DMS53 treated with DMSO at 0.1 percent for 48 hours (cell line): ENCODE measurements at regions not wholly inside any gene's neighbourhood (a gene's known extent, or its start where the extent isn't known, plus 50 kb on each side); places are given as distances from the start of the nearest gene placed in this dataset.

ENCODE experiments used
- DNase-seq: peaks from one replicate; lab custom pipeline; 2025; ENCODE audit not compliant: unreplicated experiment; lab: John Stamatoyannopoulos, UW

- DNase-seq: no peak
Observed at GRCh38 chr15:99921101-99921500, 187.9 kb upstream of the LYSMD4 start.

GRCh38 chr15:99918072-99918471 is 184.8 kb upstream of the LYSMD4 start:
- DNase-seq: no peak

DNA sequence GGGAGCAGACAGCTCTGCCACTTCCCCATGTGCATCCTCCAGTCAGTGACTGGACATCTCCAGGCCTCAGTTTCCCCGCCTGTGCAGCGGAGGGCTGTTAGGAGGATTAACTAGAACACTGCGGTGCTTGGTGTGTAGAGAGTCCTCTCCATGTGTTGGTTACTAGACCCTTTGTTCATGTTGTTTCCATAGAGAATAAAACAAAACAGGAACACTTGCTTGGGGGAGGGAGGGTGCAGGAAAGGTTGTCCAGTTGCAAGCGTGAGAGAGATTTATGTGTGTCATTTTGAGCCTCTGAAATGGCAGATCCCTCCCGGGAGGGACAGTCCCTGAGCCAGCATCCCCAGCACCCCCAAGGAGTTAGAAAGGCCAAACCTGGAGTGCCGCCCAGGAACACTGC is 184.0 kb upstream of the LYSMD4 start:
- no peak for DNase-seq

DNA sequence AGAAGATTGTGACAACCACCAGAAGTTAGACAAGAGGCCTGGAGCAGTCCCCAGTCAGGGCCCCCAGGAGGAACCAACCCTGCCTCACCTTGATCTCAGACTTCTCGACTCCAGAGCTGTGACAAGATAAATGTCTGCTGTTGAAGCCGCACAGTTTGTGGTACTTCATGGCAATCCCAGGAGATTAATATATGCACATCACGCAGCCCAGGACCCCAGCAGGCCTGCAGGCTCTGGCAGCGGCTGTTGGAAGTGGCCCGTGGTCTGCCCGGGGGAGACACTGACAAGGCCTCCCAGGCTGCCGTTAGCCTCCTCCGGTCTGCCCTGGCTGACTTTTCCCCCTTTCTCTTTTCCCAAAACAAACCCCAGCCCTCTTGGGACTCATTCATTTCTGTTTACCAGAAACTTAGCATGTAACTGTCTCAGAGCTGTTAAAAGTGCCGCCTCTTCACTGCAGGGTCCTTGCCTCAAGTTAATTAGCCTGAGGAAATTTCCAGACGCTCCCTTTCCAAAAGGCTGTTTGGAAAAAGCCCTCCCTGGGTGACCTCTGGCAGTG is 183.5 kb upstream of the LYSMD4 start:
- no peak for DNase-seq

- DNase-seq: no peak
Observed at GRCh38 chr15:99914723-99915122, 181.5 kb upstream of the LYSMD4 start.

- DNase-seq: no peak
Observed at GRCh38 chr15:99911816-99912215, 178.6 kb upstream of the LYSMD4 start.

DNA sequence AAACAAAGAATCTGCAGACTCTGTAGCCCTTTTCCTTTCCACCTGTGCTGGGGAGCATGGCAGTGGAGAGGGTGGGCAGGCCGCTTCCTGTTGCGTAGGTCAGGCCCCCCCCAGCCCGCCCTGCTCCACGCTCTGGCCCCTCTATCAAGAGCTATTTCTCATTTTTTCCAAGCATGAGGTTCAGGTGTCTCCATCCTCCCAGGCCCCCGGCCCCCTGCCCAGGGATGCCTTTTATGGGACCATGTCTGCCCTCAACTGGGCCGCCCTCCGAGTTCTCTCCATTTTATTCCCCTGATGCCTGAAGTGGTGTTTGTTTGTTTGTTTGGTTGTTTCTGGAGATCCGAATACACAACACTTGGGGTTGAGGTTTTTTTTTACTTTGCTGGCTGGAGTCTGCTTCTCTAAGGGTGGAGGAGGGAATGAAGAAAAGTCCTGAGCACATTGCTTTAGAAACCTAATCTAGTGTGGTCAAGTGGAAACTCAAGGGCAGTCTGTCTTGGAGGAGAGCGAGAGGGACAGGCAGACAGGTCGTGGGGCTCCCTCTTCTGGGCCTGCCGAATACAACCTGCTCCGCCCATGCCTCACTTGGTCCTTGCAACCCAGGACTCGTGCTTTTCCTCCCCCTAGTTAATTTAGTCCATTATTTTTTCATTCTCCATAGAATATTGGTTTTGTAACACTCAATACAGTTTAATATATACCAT is 176.5 kb upstream of the LYSMD4 start:
- DNase-seq: no peak

DNA sequence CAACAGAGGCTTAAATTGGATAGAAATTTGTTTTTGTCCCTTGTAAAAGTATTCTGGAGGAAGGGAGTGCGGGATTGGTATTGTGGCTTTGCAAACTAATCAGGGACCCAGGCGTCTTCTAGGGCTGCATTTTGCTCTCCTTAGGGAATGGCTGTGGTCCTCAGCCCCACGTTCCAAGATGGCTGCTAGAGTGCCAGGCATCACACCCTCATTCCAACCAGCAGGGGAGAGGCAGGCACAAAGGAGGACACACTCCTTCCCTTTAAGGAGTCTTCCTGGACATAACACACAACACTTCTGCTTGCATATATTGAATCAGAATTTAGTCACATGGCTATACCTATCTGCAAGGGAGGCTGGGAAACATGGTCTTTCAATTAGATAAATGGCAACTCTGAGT is 174.5 kb upstream of the LYSMD4 start:
- no peak for DNase-seq

GRCh38 chr15:99906793-99907192 is 173.6 kb upstream of the LYSMD4 start:
- no peak for DNase-seq

GRCh38 chr15:99906311-99906710 is 173.1 kb upstream of the LYSMD4 start:
- no peak for DNase-seq

- no peak for DNase-seq
Observed at GRCh38 chr15:99902248-99902928, 169.2 kb upstream of the LYSMD4 start.

DNA sequence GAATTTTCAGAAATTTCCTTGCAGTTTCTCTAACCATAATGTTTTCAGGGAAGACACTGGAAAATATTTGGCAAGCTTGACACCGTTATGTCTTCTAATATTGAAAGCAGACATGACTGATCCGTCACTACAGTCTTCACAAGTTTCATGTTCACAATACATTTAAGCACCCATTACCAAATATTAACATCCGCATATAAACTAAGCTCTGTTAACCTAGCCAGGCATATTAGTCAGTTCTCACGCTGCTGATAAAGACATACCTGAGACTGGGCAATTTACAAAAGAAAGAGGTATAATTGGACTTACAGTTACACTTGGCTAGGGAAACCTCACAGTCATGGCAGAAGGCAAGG is 162.7 kb upstream of the LYSMD4 start:
- no peak for DNase-seq

DNA sequence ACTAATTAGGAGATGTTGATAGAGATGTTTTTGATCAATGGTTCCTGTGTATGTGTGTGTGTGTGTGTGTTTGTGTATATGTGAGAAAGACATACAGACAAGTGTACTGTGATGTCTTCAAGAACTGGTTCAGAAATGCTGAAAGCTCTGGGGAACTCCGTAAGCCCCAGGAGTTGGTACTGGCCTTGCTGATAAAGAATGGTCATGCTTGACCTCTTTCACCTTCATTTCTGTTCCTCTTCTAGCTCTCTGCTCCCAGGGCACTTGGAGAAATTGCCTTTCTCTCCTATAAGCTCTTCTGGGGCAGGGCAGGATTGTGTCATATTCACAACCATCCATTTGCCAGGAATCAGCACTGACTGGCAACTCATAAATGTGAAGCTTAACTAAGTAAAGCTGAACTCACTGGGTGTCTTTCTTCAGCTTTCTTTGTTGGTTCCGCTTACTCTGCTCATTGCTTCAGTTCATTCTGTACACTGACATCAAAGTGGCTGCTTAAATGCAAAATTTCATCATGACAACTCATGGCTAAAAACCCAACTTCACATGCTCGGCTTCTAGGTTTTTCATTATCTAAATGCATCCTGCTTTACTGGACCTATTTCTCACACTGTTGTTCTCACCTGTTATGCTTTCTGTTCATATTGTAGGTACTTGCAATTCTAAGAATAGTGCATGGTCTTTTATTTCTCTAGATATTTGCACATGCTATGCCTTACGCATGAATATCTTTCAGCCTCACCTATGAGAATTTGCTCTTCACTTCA is 162.1 kb upstream of the LYSMD4 start:
- DNase-seq: no peak

DNA sequence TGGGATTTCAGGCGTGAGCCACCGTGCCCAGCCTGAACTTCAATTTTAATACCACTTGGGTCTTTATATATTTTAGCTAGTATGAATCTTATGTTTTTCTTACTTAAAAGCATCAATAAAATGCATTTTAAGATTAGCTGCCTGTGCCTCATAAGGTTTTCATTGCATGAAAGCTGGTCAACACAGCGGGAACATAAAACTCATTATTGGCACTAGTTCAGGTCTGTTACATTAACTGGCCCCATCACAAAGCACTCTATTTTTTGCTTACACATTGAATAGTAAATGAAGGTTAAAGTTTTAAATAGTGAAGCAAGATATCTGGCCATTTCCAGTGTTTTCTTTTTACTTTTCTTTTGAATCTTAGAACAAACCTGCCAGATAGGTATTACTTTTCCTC is 145.6 kb upstream of the LYSMD4 start:
- DNase-seq: no peak

DNA sequence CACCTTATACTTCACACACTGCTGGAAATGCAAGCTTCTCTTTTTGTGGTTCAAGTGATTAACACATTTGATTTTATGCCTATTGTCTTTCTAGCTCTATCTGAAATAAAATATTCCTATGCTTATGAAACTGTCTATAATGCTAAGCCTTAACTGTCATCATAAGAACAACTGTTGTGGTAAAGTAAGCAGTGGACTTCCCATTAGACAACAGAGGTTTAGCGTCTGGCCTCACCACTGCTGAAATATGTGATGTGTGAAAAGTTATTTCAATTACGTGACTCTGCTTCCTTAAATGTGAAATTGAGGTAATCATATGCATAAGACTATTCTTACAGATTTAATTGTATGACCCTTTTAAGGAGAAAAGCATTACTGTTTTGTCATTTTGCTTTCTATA is 140.2 kb upstream of the LYSMD4 start:
- no peak for DNase-seq

DNA sequence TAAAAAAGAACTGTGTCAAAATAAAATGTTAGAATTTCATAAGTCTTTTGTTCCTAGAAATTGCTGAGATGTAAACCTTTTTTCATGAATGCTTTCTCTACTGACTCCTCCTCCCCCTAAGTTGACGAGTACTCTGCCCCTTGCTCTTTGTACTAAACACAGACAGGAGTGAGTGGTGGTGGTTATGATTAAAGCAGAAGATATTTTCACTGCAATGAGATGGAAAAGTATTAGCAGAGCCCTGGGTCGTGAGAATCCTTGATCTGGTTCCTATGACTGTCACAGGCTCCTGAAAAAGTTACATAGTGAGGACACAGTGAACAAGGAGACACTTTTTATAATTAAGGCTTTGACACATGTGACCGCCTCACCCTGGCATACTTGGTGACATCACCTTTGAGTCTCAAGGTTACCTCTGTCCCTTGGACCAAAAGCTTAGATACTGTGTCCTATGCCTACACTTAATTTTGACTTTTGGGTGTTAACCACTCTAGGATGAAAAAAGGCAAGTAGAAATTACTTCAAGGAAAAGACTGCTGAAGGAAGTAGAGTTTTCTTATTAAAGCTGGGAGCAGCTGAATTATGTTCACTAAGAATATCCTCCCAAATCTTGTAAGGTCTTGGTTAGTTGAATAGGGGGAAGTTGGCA is 130.4 kb upstream of the LYSMD4 start:
- no peak for DNase-seq

DNA sequence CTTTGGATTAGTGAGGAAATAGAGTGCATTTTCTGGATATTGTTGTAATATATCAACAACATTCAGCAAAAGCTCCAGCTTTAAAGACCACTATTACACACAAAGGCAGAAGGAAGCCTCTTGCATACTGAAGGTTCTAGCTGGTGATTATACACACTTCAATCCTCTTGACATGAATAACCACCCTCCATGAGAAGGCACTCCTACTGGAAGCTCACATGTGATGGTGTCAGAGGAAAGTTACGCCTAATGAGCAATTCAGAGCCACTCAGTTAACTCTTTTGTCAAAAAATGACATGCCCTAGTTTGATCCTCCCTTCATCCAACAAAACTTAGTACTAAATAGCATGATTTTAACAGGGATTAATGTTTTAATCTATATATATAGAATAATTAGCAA is 124.6 kb upstream of the LYSMD4 start:
- DNase-seq: peak; percentile 13

GRCh38 chr15:99850517-99850916 is 117.3 kb upstream of the LYSMD4 start:
- no peak for DNase-seq

DNA sequence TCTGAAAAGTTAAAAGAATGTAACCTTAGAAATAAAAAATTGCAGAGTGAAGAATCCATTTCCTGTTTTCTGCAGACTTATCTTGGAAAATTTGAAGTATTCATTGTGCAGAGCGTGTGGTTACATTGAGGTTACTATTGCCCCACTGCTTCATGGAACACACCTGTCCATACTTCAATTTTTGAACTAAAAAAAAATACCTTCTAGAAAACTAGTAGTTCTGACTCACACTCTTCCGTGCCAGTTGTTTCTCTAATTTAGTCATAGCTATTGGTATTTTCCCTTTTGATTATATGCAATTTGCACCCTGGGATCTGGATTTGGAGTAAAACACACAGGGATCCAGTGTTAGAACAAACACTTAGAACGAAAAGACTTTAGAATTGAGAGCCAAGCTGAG is 111.8 kb upstream of the LYSMD4 start:
- DNase-seq: no peak

GRCh38 chr15:99844150-99844549 is 110.9 kb upstream of the LYSMD4 start:
- no peak for DNase-seq

- no peak for DNase-seq
Observed at GRCh38 chr15:99842071-99842470, 108.8 kb upstream of the LYSMD4 start.
